Activated CD8-positive, alpha-beta memory T cell treated with anti-CD3 and anti-CD28 coated beads for 24 hours (primary cell): ENCODE measurements at regions not wholly inside any gene's neighbourhood (a gene's known extent, or its start where the extent isn't known, plus 50 kb on each side); places are given as distances from the start of the nearest gene placed in this dataset.

Source experiments
- DNase-seq: peaks from one replicate; pipeline ENCODE4 v3.0.0-alpha.2; 2020

- no peak for DNase-seq
Measured at GRCh38 chr21:27129215-27129614, 162.3 kb upstream of the ADAMTS5 start.

GRCh38 chr21:27126140-27126539 is 159.3 kb upstream of the ADAMTS5 start:
- no peak for DNase-seq

- DNase-seq, result no peak
Measured at GRCh38 chr21:27122686-27123085, 155.8 kb upstream of the ADAMTS5 start.

GRCh38 chr21:27114111-27114510 is 147.2 kb upstream of the ADAMTS5 start:
- no peak for DNase-seq

GRCh38 chr21:27112186-27112585 is 145.3 kb upstream of the ADAMTS5 start:
- DNase-seq, result no peak

- no peak for DNase-seq
Measured at GRCh38 chr21:27110956-27111355, 144.1 kb upstream of the ADAMTS5 start.

- no peak for DNase-seq
Measured at GRCh38 chr21:27108701-27109100, 141.8 kb upstream of the ADAMTS5 start.

- no peak for DNase-seq
Measured at GRCh38 chr21:27108228-27108627, 141.3 kb upstream of the ADAMTS5 start.

GRCh38 chr21:27104846-27105431 is 138.1 kb upstream of the ADAMTS5 start:
- no peak for DNase-seq

GRCh38 chr21:27103768-27104167 is 136.9 kb upstream of the ADAMTS5 start:
- no peak for DNase-seq

- no peak for DNase-seq
Measured at GRCh38 chr21:27101523-27101922, 134.6 kb upstream of the ADAMTS5 start.

GRCh38 chr21:27094184-27094948 is 127.5 kb upstream of the ADAMTS5 start:
- DNase-seq, result no peak

GRCh38 chr21:27086630-27087029 is 119.7 kb upstream of the ADAMTS5 start:
- no peak for DNase-seq

- no peak for DNase-seq
Measured at GRCh38 chr21:27086186-27086585, 119.3 kb upstream of the ADAMTS5 start.

- no peak for DNase-seq
Measured at GRCh38 chr21:27085387-27085786, 118.5 kb upstream of the ADAMTS5 start.

- DNase-seq, result no peak
Measured at GRCh38 chr21:27083144-27083543, 116.3 kb upstream of the ADAMTS5 start.

GRCh38 chr21:27082431-27083010 is 115.6 kb upstream of the ADAMTS5 start:
- DNase-seq, result no peak

- no peak for DNase-seq
Measured at GRCh38 chr21:27079636-27080240, 112.8 kb upstream of the ADAMTS5 start.

- no peak for DNase-seq
Measured at GRCh38 chr21:27078915-27079314, 112.0 kb upstream of the ADAMTS5 start.

GRCh38 chr21:27077501-27077900 is 110.6 kb upstream of the ADAMTS5 start:
- no peak for DNase-seq

- DNase-seq, result no peak
Measured at GRCh38 chr21:27076025-27076424, 109.1 kb upstream of the ADAMTS5 start.

- DNase-seq, result no peak
Measured at GRCh38 chr21:27070861-27071670, 104.2 kb upstream of the ADAMTS5 start.

- DNase-seq, result no peak
Measured at GRCh38 chr21:27068811-27069210, 101.9 kb upstream of the ADAMTS5 start.
